ENCODE measurements at regions not wholly inside any gene's neighbourhood (a gene's known extent, or its start where the extent isn't known, plus 50 kb on each side); places are given as distances from the start of the nearest gene placed in this dataset.

- Histone ChIP-seq H2BK5ac (ENCODE audit: low read depth, low read length, poor library complexity, severe bottlenecking) (no peak overlapping the region), H3K4me1 (ENCODE audit: control insufficient read depth, insufficient read depth, low read depth, low read length) (no peaks in the 10 kb centered on the region), H3K18ac (ENCODE audit: low read depth in 1 of 2, low read length in 2 of 2) (no peak overlapping the region), H3K9me3 (ENCODE audit: control insufficient read depth, low read length) (peaks cover 11% of the 10 kb centered on the region), H2AK5ac (ENCODE audit: low read length, severe bottlenecking) (no peak overlapping the region), H2BK15ac (ENCODE audit: low read depth, poor library complexity, severe bottlenecking) (no peak overlapping the region), H3K79me1 (replicated peaks; ENCODE audit: low read length, poor library complexity, severe bottlenecking) (no peaks in the 10 kb centered on the region), H3K9ac (ENCODE audit: low read length) (no peak overlapping the region), H4K8ac (ENCODE audit: low read length) (no peak overlapping the region), H3K4ac (ENCODE audit: low read depth in 1 of 2, low read length in 2 of 2) (no peak overlapping the region), H3K4me3 (ENCODE audit: insufficient read depth in 1 of 2, low read depth in 1 of 2, low read length in 2 of 2) (no peak overlapping the region), H2BK120ac (ENCODE audit: low read depth, low read length) (no peak overlapping the region), H2AFZ (ENCODE audit: low read depth, low read length) (no peak overlapping the region), H3K4me2 (ENCODE audit: low read length, poor library complexity, severe bottlenecking) (no peak overlapping the region), H4K91ac (ENCODE audit: low read length) (no peak overlapping the region), H3K14ac (ENCODE audit: low read length in 2 of 2) (no peak overlapping the region), H3K23ac (ENCODE audit: low read length in 2 of 2) (no peak overlapping the region), H3K27ac (ENCODE audit: low read length, poor library complexity, severe bottlenecking) (no peak overlapping the region), H3K27me3 (ENCODE audit: control insufficient read depth in 1 of 2, insufficient read depth in 1 of 2, low read length in 2 of 2) (no peaks in the 10 kb centered on the region), H3K36me3 (ENCODE audit: control insufficient read depth in 1 of 2, insufficient read depth in 2 of 2, low read depth in 1 of 2, low read length in 2 of 2) (no peaks in the 10 kb centered on the region), H2BK12ac (ENCODE audit: low read length in 2 of 2) (no peak overlapping the region)
- over 99% methylated on average over 3 of the region's 3 CpGs for WGBS
- DNase-seq = no peak
These were observed 1434.7 kb upstream of the WWC1 start for GRCh38 chr5:166856791-166857190.

- Histone ChIP-seq H3K4me1 (ENCODE audit: control insufficient read depth, insufficient read depth, low read depth, low read length) (no peaks in the 10 kb centered on the region), H3K36me3 (ENCODE audit: control insufficient read depth in 1 of 2, insufficient read depth in 2 of 2, low read depth in 1 of 2, low read length in 2 of 2) (no peaks in the 10 kb centered on the region), H2BK5ac (ENCODE audit: low read depth, low read length, poor library complexity, severe bottlenecking) (no peak overlapping the region), H2AFZ (ENCODE audit: low read depth, low read length) (no peak overlapping the region), H3K27ac (ENCODE audit: low read length, poor library complexity, severe bottlenecking) (no peak overlapping the region), H3K79me1 (replicated peaks; ENCODE audit: low read length, poor library complexity, severe bottlenecking) (no peaks in the 10 kb centered on the region), H4K91ac (ENCODE audit: low read length) (no peak overlapping the region), H2BK15ac (ENCODE audit: low read depth, poor library complexity, severe bottlenecking) (no peak overlapping the region), H3K18ac (ENCODE audit: low read depth in 1 of 2, low read length in 2 of 2) (no peak overlapping the region), H3K27me3 (ENCODE audit: control insufficient read depth in 1 of 2, insufficient read depth in 1 of 2, low read length in 2 of 2) (no peaks in the 10 kb centered on the region), H2AK5ac (ENCODE audit: low read length, severe bottlenecking) (no peak overlapping the region), H2BK12ac (ENCODE audit: low read length in 2 of 2) (no peak overlapping the region), H3K4ac (ENCODE audit: low read depth in 1 of 2, low read length in 2 of 2) (no peak overlapping the region), H3K14ac (ENCODE audit: low read length in 2 of 2) (no peak overlapping the region), H3K4me2 (ENCODE audit: low read length, poor library complexity, severe bottlenecking) (no peak overlapping the region), H2BK120ac (ENCODE audit: low read depth, low read length) (no peak overlapping the region), H4K8ac (ENCODE audit: low read length) (no peak overlapping the region), H3K4me3 (ENCODE audit: insufficient read depth in 1 of 2, low read depth in 1 of 2, low read length in 2 of 2) (no peak overlapping the region), H3K23ac (ENCODE audit: low read length in 2 of 2) (no peak overlapping the region), H3K9me3 (ENCODE audit: control insufficient read depth, low read length) (peaks cover 9% of the 10 kb centered on the region), H3K9ac (ENCODE audit: low read length) (no peak overlapping the region)
- 89% methylated on average over 5 of the region's 5 CpGs for WGBS
- DNase-seq = no peak
These were observed 1431.0 kb upstream of the WWC1 start for GRCh38 chr5:166860426-166860825.

GRCh38 chr5:166862581-166862980, 1428.9 kb upstream of the WWC1 start:
- H3K4me3 ChIP-seq (ENCODE audit: insufficient read depth in 1 of 2, low read depth in 1 of 2, low read length in 2 of 2) = no peak overlapping the region
- H2BK120ac ChIP-seq (ENCODE audit: low read depth, low read length) = no peak overlapping the region
- no peak overlapping the region for H3K23ac ChIP-seq (ENCODE audit: low read length in 2 of 2)
- H3K9me3 ChIP-seq (ENCODE audit: control insufficient read depth, low read length) = peaks cover 10% of the 10 kb centered on the region
- no peak overlapping the region for H3K9ac ChIP-seq (ENCODE audit: low read length)
- H3K4me1 ChIP-seq (ENCODE audit: control insufficient read depth, insufficient read depth, low read depth, low read length) = no peaks in the 10 kb centered on the region
- DNase-seq = no peak
- no peak overlapping the region for H2AK5ac ChIP-seq (ENCODE audit: low read length, severe bottlenecking)
- H3K27me3 ChIP-seq (ENCODE audit: control insufficient read depth in 1 of 2, insufficient read depth in 1 of 2, low read length in 2 of 2) = no peaks in the 10 kb centered on the region
- H3K4me2 ChIP-seq (ENCODE audit: low read length, poor library complexity, severe bottlenecking) = no peak overlapping the region
- H3K79me1 ChIP-seq (replicated peaks; ENCODE audit: low read length, poor library complexity, severe bottlenecking) = no peaks in the 10 kb centered on the region
- no peak overlapping the region for H2BK5ac ChIP-seq (ENCODE audit: low read depth, low read length, poor library complexity, severe bottlenecking)
- no peak overlapping the region for H4K91ac ChIP-seq (ENCODE audit: low read length)
- no peak overlapping the region for H3K18ac ChIP-seq (ENCODE audit: low read depth in 1 of 2, low read length in 2 of 2)
- no peak overlapping the region for H2AFZ ChIP-seq (ENCODE audit: low read depth, low read length)
- no peak overlapping the region for H3K4ac ChIP-seq (ENCODE audit: low read depth in 1 of 2, low read length in 2 of 2)
- no peak overlapping the region for H3K27ac ChIP-seq (ENCODE audit: low read length, poor library complexity, severe bottlenecking)
- no peak overlapping the region for H2BK12ac ChIP-seq (ENCODE audit: low read length in 2 of 2)
- H2BK15ac ChIP-seq (ENCODE audit: low read depth, poor library complexity, severe bottlenecking) = no peak overlapping the region
- WGBS = 98% methylated on average over 4 of the region's 5 CpGs
- no peak overlapping the region for H4K8ac ChIP-seq (ENCODE audit: low read length)
- H3K36me3 ChIP-seq (ENCODE audit: control insufficient read depth in 1 of 2, insufficient read depth in 2 of 2, low read depth in 1 of 2, low read length in 2 of 2) = no peaks in the 10 kb centered on the region
- no peak overlapping the region for H3K14ac ChIP-seq (ENCODE audit: low read length in 2 of 2)

DNA sequence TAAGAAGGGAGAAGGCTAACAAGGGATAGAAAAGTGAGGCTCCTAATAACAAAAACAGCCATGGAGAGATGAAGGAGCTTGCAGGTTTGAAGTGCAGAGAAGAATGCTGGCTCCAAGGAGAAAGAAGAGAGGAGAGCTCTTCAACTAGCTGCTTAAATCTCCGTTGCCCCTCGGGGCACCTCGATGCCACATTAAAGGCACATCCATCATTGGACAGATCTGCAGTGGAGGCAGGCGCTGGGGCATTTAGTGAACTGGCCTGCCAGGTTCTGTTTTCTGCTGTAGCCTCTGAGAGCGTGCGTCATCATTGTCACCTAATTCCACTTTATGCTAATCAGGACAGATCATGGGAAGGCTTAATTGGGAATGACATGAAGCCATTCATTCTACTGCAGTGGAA, 1426.2 kb upstream of the WWC1 start:
- Histone ChIP-seq H3K23ac (ENCODE audit: low read length in 2 of 2) (no peak overlapping the region), H2BK5ac (ENCODE audit: low read depth, low read length, poor library complexity, severe bottlenecking) (no peak overlapping the region), H2AK5ac (ENCODE audit: low read length, severe bottlenecking) (no peak overlapping the region), H3K9me3 (ENCODE audit: control insufficient read depth, low read length) (peaks cover 10% of the 10 kb centered on the region), H4K91ac (ENCODE audit: low read length) (no peak overlapping the region), H3K79me1 (replicated peaks; ENCODE audit: low read length, poor library complexity, severe bottlenecking) (no peaks in the 10 kb centered on the region), H2BK120ac (ENCODE audit: low read depth, low read length) (no peak overlapping the region), H3K27ac (ENCODE audit: low read length, poor library complexity, severe bottlenecking) (no peak overlapping the region), H2BK12ac (ENCODE audit: low read length in 2 of 2) (no peak overlapping the region), H3K4me3 (ENCODE audit: insufficient read depth in 1 of 2, low read depth in 1 of 2, low read length in 2 of 2) (no peak overlapping the region), H3K4me1 (ENCODE audit: control insufficient read depth, insufficient read depth, low read depth, low read length) (no peaks in the 10 kb centered on the region), H3K4me2 (ENCODE audit: low read length, poor library complexity, severe bottlenecking) (no peak overlapping the region), H3K27me3 (ENCODE audit: control insufficient read depth in 1 of 2, insufficient read depth in 1 of 2, low read length in 2 of 2) (no peaks in the 10 kb centered on the region), H3K9ac (ENCODE audit: low read length) (no peak overlapping the region), H3K4ac (ENCODE audit: low read depth in 1 of 2, low read length in 2 of 2) (no peak overlapping the region), H2AFZ (ENCODE audit: low read depth, low read length) (no peak overlapping the region), H3K14ac (ENCODE audit: low read length in 2 of 2) (no peak overlapping the region), H4K8ac (ENCODE audit: low read length) (no peak overlapping the region), H2BK15ac (ENCODE audit: low read depth, poor library complexity, severe bottlenecking) (no peak overlapping the region), H3K18ac (ENCODE audit: low read depth in 1 of 2, low read length in 2 of 2) (no peak overlapping the region), H3K36me3 (ENCODE audit: control insufficient read depth in 1 of 2, insufficient read depth in 2 of 2, low read depth in 1 of 2, low read length in 2 of 2) (no peaks in the 10 kb centered on the region)
- DNase-seq = no peak
- WGBS = 98% methylated on average over 6 of the region's 6 CpGs
